ENCODE measurements at regions not wholly inside any gene's neighbourhood (a gene's known extent, or its start where the extent isn't known, plus 50 kb on each side); places are given as distances from the start of the nearest gene placed in this dataset.

GRCh38 chr6:132960720-132961119, 146.4 kb downstream of the RPS12 start:
- TF ChIP-seq POLR2A (IDR thresholded peaks at IDR 0.05) = no peak
- TF ChIP-seq, protein P1, sequence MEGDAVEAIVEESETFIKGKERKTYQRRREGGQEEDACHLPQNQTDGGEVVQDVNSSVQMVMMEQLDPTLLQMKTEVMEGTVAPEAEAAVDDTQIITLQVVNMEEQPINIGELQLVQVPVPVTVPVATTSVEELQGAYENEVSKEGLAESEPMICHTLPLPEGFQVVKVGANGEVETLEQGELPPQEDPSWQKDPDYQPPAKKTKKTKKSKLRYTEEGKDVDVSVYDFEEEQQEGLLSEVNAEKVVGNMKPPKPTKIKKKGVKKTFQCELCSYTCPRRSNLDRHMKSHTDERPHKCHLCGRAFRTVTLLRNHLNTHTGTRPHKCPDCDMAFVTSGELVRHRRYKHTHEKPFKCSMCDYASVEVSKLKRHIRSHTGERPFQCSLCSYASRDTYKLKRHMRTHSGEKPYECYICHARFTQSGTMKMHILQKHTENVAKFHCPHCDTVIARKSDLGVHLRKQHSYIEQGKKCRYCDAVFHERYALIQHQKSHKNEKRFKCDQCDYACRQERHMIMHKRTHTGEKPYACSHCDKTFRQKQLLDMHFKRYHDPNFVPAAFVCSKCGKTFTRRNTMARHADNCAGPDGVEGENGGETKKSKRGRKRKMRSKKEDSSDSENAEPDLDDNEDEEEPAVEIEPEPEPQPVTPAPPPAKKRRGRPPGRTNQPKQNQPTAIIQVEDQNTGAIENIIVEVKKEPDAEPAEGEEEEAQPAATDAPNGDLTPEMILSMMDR (IDR thresholded peaks at IDR 0.05) = no peak
